SK-N-SH treated with all-trans-retinoic acid at 6 μM for 48 hours (cell line): ENCODE measurements at regions not wholly inside any gene's neighbourhood (a gene's known extent, or its start where the extent isn't known, plus 50 kb on each side); places are given as distances from the start of the nearest gene placed in this dataset.
A peak's percentile ranks its signal among the peaks of the same experiment; 100 is the strongest.

ENCODE experiments used
- ATAC-seq: fragments of 200-7000 bp; cut with Tn5 transposase; 3 replicates; pipeline ENCODE4 v1.9.1; 2020; ENCODE audit warnings: mild to moderate bottlenecking, moderate library complexity
- ARNTL ChIP-seq: fragments of 450-650 bp; formaldehyde crosslinking; IDR thresholded peaks from 2 replicates; pipeline ENCODE4 v1.5.0; 2020; ENCODE audit warnings: low read depth, mild to moderate bottlenecking, moderate library complexity, borderline replicate concordance
- CREB5 ChIP-seq: fragments of 250-450 bp; sonication (Bioruptor Pico); IDR thresholded peaks from 2 replicates; pipeline ENCODE4 v1.5.1; 2020; ENCODE audit warnings: low read depth, mild to moderate bottlenecking, moderate library complexity
- CSRNP3 ChIP-seq: fragments of 250-450 bp; sonication (Bioruptor Pico); IDR thresholded peaks from 2 replicates; pipeline ENCODE4 v1.5.1; 2021; ENCODE audit warnings: mild to moderate bottlenecking, moderate library complexity
- ESRRG ChIP-seq: fragments of 250-450 bp; sonication (Bioruptor Pico); IDR thresholded peaks from 2 replicates; pipeline ENCODE4 v1.6.1; 2021; ENCODE audit warnings: mild to moderate bottlenecking
- GLIS3 ChIP-seq: fragments of 250-450 bp; sonication (Bioruptor Pico); IDR thresholded peaks from 2 replicates; pipeline ENCODE4 v1.5.0; 2020; ENCODE audit warnings: mild to moderate bottlenecking, moderate library complexity
- ISL1 ChIP-seq: fragments of 250-450 bp; sonication (Bioruptor Pico); IDR thresholded peaks from 2 replicates; pipeline ENCODE4 v2.1.2; 2022; ENCODE audit warnings: mild to moderate bottlenecking, moderate library complexity
- OSR1 ChIP-seq: fragments of 250-450 bp; sonication (Bioruptor Pico); IDR thresholded peaks from 2 replicates; pipeline ENCODE4 v1.8.0; 2022; ENCODE audit warnings: moderate library complexity, mild to moderate bottlenecking, inconsistent platforms
- PATZ1 ChIP-seq: fragments of 250-450 bp; sonication (Bioruptor Pico); IDR thresholded peaks from 2 replicates; pipeline ENCODE4 v1.8.0; 2020; ENCODE audit warnings: mild to moderate bottlenecking, moderate library complexity, borderline replicate concordance
- POU6F1 ChIP-seq: fragments of 250-450 bp; sonication (Bioruptor Pico); IDR thresholded peaks from 2 replicates; pipeline ENCODE4 v1.8.0; 2021; ENCODE audit warnings: low read depth, mild to moderate bottlenecking, moderate library complexity, borderline replicate concordance
- PPARA ChIP-seq: fragments of 250-450 bp; sonication (Bioruptor Pico); IDR thresholded peaks from 2 replicates; pipeline ENCODE4 v1.5.0; 2020; ENCODE audit warnings: mild to moderate bottlenecking, borderline replicate concordance
- SNAI2 ChIP-seq: fragments of 250-450 bp; sonication (Bioruptor Pico); IDR thresholded peaks from 2 replicates; pipeline ENCODE4 v1.5.0; 2020; ENCODE audit warnings: mild to moderate bottlenecking, moderate library complexity
- TCF4 ChIP-seq: fragments of 250-450 bp; sonication (Bioruptor Pico); IDR thresholded peaks from 2 replicates; pipeline ENCODE4 v1.8.0; 2021; ENCODE audit warnings: mild to moderate bottlenecking, moderate library complexity, borderline replicate concordance
- TOX ChIP-seq: fragments of 250-450 bp; sonication (Bioruptor Pico); IDR thresholded peaks from 2 replicates; pipeline ENCODE4 v1.8.0; 2021; ENCODE audit warnings: mild to moderate bottlenecking, moderate library complexity, borderline replicate concordance
- TSHZ2 ChIP-seq: fragments of 250-450 bp; sonication (Bioruptor Pico); IDR thresholded peaks from 2 replicates; pipeline ENCODE4 v1.5.0; 2020; ENCODE audit warnings: mild to moderate bottlenecking, moderate library complexity
- ZFP3 ChIP-seq: fragments of 250-450 bp; sonication (Bioruptor Pico); IDR thresholded peaks from 2 replicates; pipeline ENCODE4 v1.5.0; 2020; ENCODE audit warnings: mild to moderate bottlenecking, moderate library complexity
- ZFP30 ChIP-seq: fragments of 450-650 bp; formaldehyde crosslinking; IDR thresholded peaks from 2 replicates; pipeline ENCODE4 v1.5.0; 2022; ENCODE audit warnings: mild to moderate bottlenecking, moderate library complexity
- ZNF565 ChIP-seq: fragments of 450-650 bp; formaldehyde crosslinking; conservative IDR thresholded peaks from 2 replicates; pipeline ENCODE4 v1.5.0; 2020; ENCODE audit warnings: low read depth, mild to moderate bottlenecking, moderate library complexity
- ZNF70 ChIP-seq: fragments of 450-650 bp; formaldehyde crosslinking; IDR thresholded peaks from 2 replicates; pipeline ENCODE4 v1.5.0; 2020; ENCODE audit warnings: mild to moderate bottlenecking, moderate library complexity
- ZNF8 ChIP-seq: fragments of 450-650 bp; formaldehyde crosslinking; IDR thresholded peaks from 2 replicates; pipeline ENCODE4 v1.5.0; 2020; ENCODE audit warnings: mild to moderate bottlenecking, moderate library complexity

- no peak for ATAC-seq
- TF ChIP-seq SNAI2 (CRISPR knock-in tag): no peak
- no peak for TF ChIP-seq ZNF70 (CRISPR knock-in tag)
- no peak for TF ChIP-seq GLIS3
- TF ChIP-seq ZFP30 (CRISPR knock-in tag): no peak
- TF ChIP-seq ISL1: no peak
- TF ChIP-seq CREB5 (CRISPR knock-in tag): no peak
- no peak for TF ChIP-seq ZNF8 (CRISPR knock-in tag)
- TF ChIP-seq ZNF565 (CRISPR knock-in tag): no peak
- no peak for TF ChIP-seq ZFP3 (CRISPR knock-in tag)
- TF ChIP-seq OSR1 (CRISPR knock-in tag): no peak
- TF ChIP-seq POU6F1 (CRISPR knock-in tag): no peak
- no peak for TF ChIP-seq PPARA (CRISPR knock-in tag)
- TF ChIP-seq CSRNP3 (CRISPR knock-in tag): no peak
Observed at GRCh38 chr6:140977403-140977802, 1155.3 kb upstream of the GJE1 start.

GRCh38 chr6:140976806-140977205 is 1155.9 kb upstream of the GJE1 start:
- TF ChIP-seq PPARA (CRISPR knock-in tag) (no peak), ESRRG (CRISPR knock-in tag) (no peak), TSHZ2 (CRISPR knock-in tag) (no peak), PATZ1 (CRISPR knock-in tag) (no peak), TCF4 (CRISPR knock-in tag) (no peak), ZFP30 (CRISPR knock-in tag) (no peak), ARNTL (CRISPR knock-in tag) (no peak), CREB5 (CRISPR knock-in tag) (no peak), TOX (CRISPR knock-in tag) (no peak), POU6F1 (CRISPR knock-in tag) (no peak)
- TF ChIP-seq, all 23 proteins: peak for 0
- ATAC-seq: peak; percentile 32; the same call in 1 of the 3 replicates
